HG02588 (cell line): ENCODE measurements at regions not wholly inside any gene's neighbourhood (a gene's known extent, or its start where the extent isn't known, plus 50 kb on each side); places are given as distances from the start of the nearest gene placed in this dataset.

ENCODE experiments used
- ATAC-seq: cut with Tn5 transposase; IDR thresholded peaks from one replicate; pipeline ENCODE4 v1.9.1; 2021; ENCODE audit warnings: mild to moderate bottlenecking, moderate library complexity; ENCODE audit not compliant: unreplicated experiment

- ATAC-seq = no peak
These were observed 58.5 kb downstream of the DLL1 start for GRCh38 chr6:170232186-170233002.

GRCh38 chr6:170231293-170232185 is 59.3 kb downstream of the DLL1 start:
- no peak for ATAC-seq

GRCh38 chr6:170230520-170231292 is 60.2 kb downstream of the DLL1 start:
- no peak for ATAC-seq

- ATAC-seq = no peak
These were observed 60.9 kb downstream of the DLL1 start for GRCh38 chr6:170229851-170230519.

- no peak for ATAC-seq
These were observed 61.5 kb downstream of the DLL1 start for GRCh38 chr6:170229396-170229795.

- no peak for ATAC-seq
These were observed 62.0 kb downstream of the DLL1 start for GRCh38 chr6:170228946-170229310.

GRCh38 chr6:170227996-170228945 is 62.6 kb downstream of the DLL1 start:
- ATAC-seq = no peak

- no peak for ATAC-seq
These were observed 63.3 kb downstream of the DLL1 start for GRCh38 chr6:170227521-170227983.

- ATAC-seq = no peak
These were observed 64.2 kb downstream of the DLL1 start for GRCh38 chr6:170226647-170227046.

- no peak for ATAC-seq
These were observed 64.9 kb downstream of the DLL1 start for GRCh38 chr6:170225852-170226417.

GRCh38 chr6:170224694-170225660 is 65.9 kb downstream of the DLL1 start:
- ATAC-seq = no peak

GRCh38 chr6:170223718-170224693 is 66.9 kb downstream of the DLL1 start:
- ATAC-seq = no peak

GRCh38 chr6:170222498-170223471 is 68.1 kb downstream of the DLL1 start:
- no peak for ATAC-seq

- no peak for ATAC-seq
These were observed 69.0 kb downstream of the DLL1 start for GRCh38 chr6:170221753-170222400.
